ENCODE measurements at regions not wholly inside any gene's neighbourhood (a gene's known extent, or its start where the extent isn't known, plus 50 kb on each side); places are given as distances from the start of the nearest gene placed in this dataset.

- no peak for DNase-seq (ENCODE audit: low spot score)
Measured at GRCh38 chr12:13503094-13503835, 306.7 kb downstream of the EMP1 start.

- no peak for DNase-seq (ENCODE audit: low spot score)
Measured at GRCh38 chr12:13499008-13499407, 302.5 kb downstream of the EMP1 start.

- no peak for DNase-seq (ENCODE audit: low spot score)
Measured at GRCh38 chr12:13496111-13496510, 299.6 kb downstream of the EMP1 start.

- DNase-seq (ENCODE audit: low spot score): no peak
Measured at GRCh38 chr12:13489246-13489645, 292.7 kb downstream of the EMP1 start.

- no peak for DNase-seq (ENCODE audit: low spot score)
Measured at GRCh38 chr12:13487326-13487725, 290.8 kb downstream of the EMP1 start.

- DNase-seq (ENCODE audit: low spot score): no peak
Measured at GRCh38 chr12:13486794-13487193, 290.3 kb downstream of the EMP1 start.

GRCh38 chr12:13478650-13479181 is 282.2 kb downstream of the EMP1 start:
- no peak for DNase-seq (ENCODE audit: low spot score)

GRCh38 chr12:13474381-13474780 is 277.9 kb downstream of the EMP1 start:
- DNase-seq (ENCODE audit: low spot score): no peak

GRCh38 chr12:13472690-13473089 is 276.2 kb downstream of the EMP1 start:
- DNase-seq (ENCODE audit: low spot score): peak; percentile 4

- no peak for DNase-seq (ENCODE audit: low spot score)
Measured at GRCh38 chr12:13471471-13471870, 274.9 kb downstream of the EMP1 start.

- no peak for DNase-seq (ENCODE audit: low spot score)
Measured at GRCh38 chr12:13465635-13466034, 269.1 kb downstream of the EMP1 start.

- no peak for DNase-seq (ENCODE audit: low spot score)
Measured at GRCh38 chr12:13463189-13463588, 266.7 kb downstream of the EMP1 start.

- DNase-seq (ENCODE audit: low spot score): no peak
Measured at GRCh38 chr12:13462450-13462849, 265.9 kb downstream of the EMP1 start.

- no peak for DNase-seq (ENCODE audit: low spot score)
Measured at GRCh38 chr12:13455778-13456144, 259.2 kb downstream of the EMP1 start.

- DNase-seq (ENCODE audit: low spot score): no peak
Measured at GRCh38 chr12:13454991-13455777, 258.7 kb downstream of the EMP1 start.

- no peak for DNase-seq (ENCODE audit: low spot score)
Measured at GRCh38 chr12:13452955-13453570, 256.5 kb downstream of the EMP1 start.

GRCh38 chr12:13451776-13452175 is 255.2 kb downstream of the EMP1 start:
- DNase-seq (ENCODE audit: low spot score): no peak

- no peak for DNase-seq (ENCODE audit: low spot score)
Measured at GRCh38 chr12:13450231-13451080, 253.9 kb downstream of the EMP1 start.

- no peak for DNase-seq (ENCODE audit: low spot score)
Measured at GRCh38 chr12:13444076-13444475, 247.6 kb downstream of the EMP1 start.

GRCh38 chr12:13443498-13443897 is 247.0 kb downstream of the EMP1 start:
- no peak for DNase-seq (ENCODE audit: low spot score)

- DNase-seq (ENCODE audit: low spot score): no peak
Measured at GRCh38 chr12:13443028-13443427, 246.5 kb downstream of the EMP1 start.

- DNase-seq (ENCODE audit: low spot score): no peak
Measured at GRCh38 chr12:13442457-13442856, 245.9 kb downstream of the EMP1 start.

Measured in kidney tubule cell (primary cell).